Tongue (tissue), 1 donor: ENCODE measurements at regions not wholly inside any gene's neighbourhood (a gene's known extent, or its start where the extent isn't known, plus 50 kb on each side); places are given as distances from the start of the nearest gene placed in this dataset.
"Not testable (repeated sequence)": the region's sequence is repeated elsewhere in the genome, so short reads cannot be mapped to it uniquely, and the experiment has no call there.

ENCODE experiments used
- DNase-seq: peaks from one replicate; pipeline ENCODE4 v3.0.0-alpha.2; 2015

DNA sequence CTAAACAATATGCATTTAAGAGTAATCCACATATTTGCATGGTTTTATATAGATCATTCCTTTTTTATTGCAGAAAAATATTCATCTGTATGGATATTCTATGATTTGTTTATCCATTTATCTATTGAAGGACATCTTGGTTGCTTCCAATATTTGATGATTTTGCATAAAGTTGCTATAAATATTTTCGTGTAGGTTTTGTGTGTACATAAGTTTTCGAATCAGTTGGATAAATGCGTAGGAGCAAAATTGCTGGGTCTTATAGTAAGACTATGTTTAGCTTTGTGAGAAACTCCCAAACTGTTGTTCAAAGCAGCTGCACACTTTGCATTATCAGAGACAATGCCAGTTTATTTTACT lies 971.2 kb downstream of the DIPK2A start:
- no peak for DNase-seq

DNA sequence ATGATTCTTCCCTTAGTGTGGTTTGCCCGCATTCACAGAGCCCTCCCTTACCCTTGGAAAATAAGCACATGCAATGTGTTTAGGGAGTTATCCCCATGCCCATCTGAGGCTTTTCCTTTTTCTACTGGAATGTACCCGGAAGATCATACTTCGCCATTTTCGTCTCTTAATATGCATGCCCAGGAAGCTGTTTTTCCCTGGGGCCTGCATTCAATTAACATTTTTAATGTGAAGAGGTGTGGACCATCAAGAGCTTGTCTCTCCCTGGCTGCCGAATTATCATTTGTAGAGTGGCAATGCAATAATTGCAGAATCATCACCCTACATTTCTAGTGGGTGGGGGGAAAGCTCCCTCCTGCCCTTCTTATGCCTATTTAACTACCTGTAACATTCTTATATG lies 976.3 kb downstream of the DIPK2A start:
- no peak for DNase-seq

DNA sequence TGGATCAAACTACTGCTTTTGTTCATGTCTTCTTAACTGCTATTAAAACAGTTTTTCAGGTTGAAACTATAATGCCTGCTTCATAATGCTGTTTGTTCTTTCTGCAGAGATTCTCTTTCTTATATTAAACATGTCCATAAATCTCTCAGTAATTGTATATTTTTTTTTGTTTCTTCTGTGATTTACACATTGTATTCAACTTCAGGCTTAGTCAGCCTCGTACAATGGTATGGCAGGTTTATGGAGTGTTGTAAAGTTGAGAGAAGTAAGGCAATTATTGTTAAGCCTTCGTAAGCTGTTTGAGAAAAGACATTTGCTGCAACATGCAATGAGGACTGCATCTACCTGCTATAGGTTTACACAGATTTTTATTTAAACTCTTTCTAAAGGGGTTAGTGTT lies 977.1 kb downstream of the DIPK2A start:
- no peak for DNase-seq

DNA sequence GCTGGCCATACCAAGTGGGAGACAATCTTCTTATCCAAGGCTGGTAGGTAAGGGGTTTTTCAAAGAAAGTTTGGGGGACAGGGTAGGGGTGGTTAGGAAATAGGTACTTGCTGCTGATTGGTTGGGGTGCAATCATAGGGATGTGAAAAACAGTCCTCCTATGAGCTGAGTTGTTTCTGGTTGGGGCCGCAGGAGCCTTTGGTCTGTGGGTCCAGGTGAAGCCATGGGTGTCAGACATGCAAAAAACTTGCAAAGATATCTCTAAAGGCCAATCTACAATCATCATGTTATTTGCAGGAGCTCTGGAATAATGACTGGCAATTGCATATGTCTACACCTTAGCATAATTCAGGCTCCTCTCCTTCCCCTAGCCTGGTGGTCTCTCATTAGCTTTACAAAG lies 982.3 kb downstream of the DIPK2A start:
- DNase-seq = no peak

DNA sequence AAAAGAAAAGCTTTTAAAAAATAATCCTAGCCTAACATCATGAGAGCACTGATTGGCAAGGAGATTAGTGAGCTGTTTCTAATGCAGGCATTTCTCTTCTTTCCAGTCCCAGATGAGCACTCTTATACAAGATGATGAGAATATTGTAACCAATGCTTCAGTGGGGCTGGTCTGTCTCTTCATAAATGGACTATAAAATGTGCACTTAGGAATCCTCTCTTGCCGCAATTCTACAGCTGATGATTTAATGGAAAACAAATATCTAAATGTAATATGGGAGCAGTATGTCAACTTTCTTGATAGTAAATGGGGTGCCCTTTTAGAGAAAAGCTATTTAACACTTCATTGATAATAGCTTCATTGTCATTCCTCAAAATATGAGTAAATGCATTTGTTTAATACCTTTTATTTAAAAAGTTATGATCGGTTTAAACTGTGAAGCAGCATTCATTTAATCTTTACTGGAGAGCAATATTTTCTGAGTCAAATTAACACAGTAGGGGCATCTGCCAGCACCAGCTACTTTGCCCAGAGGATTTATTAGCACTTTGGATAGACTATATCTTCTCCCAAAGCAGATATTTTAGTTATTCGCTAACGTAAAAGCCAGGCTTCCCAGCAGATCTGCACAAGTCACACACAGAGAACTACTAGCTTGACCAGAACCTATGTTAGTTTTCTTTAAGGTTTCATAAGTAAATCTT lies 985.9 kb downstream of the DIPK2A start:
- DNase-seq = no peak

DNA sequence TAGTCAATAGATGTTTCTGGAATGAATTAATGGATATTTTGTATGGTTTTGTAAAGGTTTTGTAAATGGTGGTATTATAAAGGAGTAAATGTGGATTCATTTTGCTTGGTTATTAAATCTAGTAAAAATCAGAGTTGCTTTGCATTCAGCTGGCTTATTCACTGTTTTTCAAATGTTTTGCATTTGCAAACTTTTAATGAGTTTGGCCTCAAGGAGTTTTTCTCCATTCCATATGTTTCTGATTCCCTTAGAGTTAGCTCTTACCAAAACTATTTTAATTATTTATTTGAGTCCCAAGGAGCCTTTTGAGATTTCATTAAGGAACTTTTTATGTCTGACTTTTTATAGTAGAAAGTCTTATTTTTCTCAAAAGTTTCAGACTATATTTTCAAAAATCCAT lies 992.2 kb downstream of the DIPK2A start:
- DNase-seq = peak; percentile 7

DNA sequence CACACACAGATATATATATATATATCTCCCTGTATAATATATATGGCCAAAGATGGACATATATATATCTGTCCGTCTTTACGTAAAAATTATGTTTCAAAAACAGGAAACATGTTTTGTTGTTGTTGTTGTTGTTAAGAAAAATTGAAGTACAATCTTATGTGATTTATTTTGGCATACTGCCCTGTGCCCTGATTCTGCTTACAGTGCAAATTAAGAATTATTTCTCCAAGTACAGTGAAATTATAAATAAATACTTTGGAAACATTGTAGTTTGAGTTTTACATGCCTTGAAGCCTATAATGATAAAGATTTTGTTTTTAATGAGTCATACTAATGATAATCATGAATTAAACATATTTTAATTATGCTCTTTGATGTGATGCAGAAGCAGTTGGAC lies 994.9 kb downstream of the DIPK2A start:
- DNase-seq = no peak

DNA sequence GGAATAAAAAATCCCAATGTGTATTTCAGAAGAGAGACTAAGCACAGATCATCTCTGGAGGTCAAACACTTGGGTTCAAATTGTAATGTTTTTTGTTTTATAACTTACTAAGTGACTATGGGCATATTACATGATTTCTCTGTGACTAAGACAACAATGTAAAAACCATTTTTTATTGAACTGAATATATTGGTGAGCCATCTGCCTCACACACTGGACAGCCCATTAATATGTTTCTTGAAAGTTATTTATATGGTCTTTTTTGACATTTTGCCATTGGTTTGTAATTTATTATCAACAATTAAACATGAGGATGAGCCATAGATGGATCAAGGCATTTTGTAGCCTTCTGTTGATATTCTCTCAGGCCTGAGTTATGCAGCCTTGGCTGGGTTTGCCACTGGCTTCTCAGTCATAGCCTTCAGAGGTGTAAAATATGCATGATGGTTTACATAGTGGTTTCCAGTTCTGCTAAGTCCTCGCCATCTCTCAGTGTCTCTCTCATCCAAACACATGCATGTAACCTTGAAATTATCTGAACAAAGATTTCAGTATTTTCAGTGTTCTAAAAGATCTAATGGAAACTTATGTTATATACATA lies 997.2 kb downstream of the DIPK2A start:
- no peak for DNase-seq

DNA sequence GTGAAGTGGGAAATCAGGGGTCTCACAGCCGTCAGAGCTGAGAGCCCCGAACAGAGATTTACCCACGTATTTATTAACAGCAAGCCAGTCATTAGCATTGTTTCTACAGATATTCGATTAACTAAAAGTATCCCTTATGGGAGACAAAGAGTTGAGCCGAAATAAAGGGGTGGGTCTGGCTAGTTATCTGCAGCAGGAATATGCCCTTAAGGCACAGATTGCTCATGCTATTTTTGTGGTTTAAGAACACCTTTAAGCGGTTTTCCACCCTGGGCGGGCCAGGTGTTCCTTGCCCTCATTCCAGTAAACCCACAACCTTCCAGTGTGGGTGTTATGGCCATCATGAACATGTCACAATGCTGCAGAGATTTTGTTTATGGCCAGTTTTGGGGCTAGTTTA lies 1012.9 kb downstream of the DIPK2A start:
- DNase-seq = not testable (repeated sequence)

DNA sequence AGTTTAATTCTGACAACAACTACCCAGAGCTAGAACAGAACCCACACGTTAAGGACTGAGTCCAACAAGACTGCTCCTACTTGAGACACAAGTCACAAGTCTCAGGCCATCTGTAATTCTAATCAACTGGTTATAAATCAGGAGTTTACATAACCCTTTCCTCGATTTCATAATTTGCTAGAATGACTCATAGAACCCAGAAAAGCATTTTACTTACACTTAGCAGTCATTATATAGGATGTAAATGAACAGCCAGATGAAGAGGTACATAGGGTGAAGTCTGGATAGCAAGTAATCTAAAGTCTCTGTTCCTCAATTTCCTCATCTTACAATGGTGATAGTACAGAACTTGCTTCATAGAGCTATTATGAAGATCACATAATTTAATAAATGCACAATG lies 1018.2 kb downstream of the DIPK2A start:
- no peak for DNase-seq

DNA sequence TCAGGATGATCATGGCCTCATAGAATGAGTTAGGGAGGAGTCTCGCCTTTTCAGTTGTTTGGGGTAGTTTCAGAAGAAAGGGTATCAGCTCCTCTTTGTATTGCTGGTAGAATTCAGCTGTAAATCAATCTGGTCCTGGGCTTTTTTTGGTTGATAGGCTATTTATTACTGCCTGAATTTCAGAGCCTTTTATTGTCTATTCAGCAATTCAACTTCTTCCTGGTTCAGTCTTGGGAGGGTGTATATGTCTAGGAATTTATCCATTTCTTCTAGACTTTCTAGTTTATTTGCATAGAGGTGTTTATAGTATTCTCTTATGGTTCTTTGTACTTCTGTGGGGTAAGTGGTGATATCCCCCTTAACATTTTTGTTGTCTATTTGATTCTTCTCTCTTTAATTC lies 1024.2 kb downstream of the DIPK2A start:
- no peak for DNase-seq

DNA sequence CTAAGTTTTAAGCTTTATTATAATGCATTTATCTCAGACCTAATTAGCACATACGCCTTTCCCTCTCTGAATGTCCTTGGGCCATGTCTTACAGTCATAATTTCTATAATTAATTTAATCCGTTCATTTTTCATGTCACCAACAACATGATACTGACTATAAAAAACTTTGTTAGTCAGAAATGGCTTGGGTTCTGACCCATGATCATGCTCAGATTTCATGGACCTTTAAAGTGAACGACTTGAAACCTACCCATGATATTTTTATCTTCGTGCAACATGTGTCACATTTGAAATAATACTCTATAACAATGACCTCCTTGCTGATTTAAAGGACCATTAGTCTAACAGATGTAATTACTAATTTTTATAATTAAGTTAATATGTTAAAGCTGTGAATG lies 1033.8 kb downstream of the DIPK2A start:
- DNase-seq = no peak

DNA sequence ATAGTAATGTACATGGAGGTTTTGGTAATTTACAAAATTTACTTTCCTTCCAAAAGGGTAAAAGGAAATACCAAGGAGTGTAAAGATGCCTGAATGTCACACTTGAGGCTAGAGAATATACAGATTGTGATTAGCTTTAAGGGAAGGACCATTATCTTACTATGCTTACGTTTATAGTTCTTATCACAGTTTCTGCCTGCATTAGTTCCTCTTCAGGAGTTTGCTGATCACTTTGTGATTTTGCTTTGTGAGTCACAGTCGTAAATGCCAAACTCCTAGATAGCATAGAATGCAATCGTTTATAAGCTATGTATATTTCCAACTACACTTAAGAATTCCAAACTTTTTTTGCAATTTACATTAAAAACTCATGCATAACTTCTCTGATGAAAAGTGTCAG lies 1034.6 kb downstream of the DIPK2A start:
- no peak for DNase-seq

DNA sequence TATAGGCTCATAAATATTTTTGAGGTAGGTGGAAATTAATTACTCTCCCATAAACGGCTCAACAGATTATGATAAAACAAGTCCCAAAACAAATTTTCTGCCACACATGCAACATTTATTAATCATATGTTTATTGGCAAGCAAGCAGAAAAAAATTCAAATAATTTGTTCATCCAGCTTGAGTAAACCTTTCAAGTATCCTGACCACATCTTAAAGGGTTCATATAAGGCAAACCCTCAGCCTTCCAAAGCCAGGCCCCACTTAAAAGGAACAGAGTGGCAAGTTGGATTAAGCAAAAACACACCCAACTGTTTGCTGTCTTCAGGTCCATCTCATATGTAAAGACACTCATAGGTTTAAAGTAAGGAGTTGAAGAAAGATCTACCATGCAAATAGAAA lies 1042.3 kb downstream of the DIPK2A start:
- no peak for DNase-seq

DNA sequence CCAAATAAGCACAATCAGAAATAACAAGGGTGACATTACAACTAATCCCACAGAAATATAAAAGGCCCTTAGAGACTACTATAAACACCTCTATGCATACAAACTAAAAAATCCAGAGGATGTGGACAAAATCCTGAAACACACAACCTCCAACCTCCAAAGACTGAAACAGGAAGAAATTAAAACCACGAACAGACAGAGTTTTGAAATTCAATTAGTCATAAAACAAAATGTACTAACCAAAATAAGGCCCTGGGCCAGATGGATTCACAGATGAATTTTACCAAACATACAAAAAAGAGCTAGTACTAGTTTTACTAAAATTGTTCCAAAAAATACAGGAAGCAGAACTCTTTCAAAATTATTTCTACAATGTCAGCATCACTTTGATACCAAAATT lies 1043.6 kb downstream of the DIPK2A start:
- no peak for DNase-seq

DNA sequence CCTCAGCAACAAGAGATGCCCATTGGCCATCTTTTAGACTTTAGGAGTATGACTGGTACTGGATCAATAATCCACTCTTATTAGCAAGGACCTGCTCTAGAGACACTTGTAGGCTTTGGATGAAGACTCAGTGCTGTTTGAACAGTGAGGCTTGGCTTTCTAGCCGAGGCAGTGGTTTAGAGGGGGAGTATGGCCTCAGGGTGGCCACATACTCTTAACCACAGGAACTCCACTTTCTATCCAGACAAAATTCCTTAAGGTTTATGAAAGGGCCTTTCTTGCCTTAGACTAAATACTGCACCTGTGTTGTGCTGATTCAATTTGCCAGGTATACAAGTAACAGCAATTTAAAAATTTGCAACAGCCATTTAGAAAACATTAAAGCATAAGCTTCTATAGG lies 1046.3 kb downstream of the DIPK2A start:
- DNase-seq = no peak

DNA sequence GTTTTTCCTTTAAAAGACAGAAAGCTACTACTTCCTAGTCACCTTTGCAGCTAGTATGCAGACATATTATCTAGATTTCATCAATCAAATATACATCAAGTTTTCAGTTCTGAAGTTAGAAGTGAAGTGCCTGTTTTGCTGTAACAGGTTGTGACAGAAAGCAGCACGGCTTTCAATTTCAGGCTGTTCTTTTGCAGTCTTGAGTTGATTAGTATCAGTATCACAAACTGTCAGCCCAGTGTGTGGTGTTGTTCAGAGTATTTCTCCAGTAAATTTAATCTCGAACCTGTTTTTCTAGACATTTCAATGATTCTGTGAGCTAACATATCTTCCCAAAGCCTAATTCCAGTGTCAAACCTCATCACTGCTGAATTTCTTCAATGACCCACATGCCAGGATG lies 1050.8 kb downstream of the DIPK2A start:
- DNase-seq = no peak

DNA sequence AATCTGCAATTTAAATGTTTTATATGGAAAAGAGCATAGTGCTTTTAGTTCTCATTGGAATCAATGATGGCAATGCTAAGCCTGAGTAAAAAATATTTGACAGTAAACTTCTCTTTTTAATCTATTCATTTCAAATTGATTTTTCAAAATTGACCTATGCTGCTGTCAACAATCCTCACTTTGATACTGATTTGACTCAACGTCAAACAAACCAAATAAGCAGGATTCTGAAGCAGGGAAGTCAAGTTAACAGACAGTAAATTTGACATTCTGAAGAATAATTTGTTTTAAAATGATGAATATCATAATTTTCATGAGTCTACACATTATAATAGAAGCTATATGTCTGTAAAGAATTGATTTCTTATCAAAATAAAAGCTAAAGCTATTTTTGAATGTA lies 1053.1 kb downstream of the DIPK2A start:
- DNase-seq = no peak

DNA sequence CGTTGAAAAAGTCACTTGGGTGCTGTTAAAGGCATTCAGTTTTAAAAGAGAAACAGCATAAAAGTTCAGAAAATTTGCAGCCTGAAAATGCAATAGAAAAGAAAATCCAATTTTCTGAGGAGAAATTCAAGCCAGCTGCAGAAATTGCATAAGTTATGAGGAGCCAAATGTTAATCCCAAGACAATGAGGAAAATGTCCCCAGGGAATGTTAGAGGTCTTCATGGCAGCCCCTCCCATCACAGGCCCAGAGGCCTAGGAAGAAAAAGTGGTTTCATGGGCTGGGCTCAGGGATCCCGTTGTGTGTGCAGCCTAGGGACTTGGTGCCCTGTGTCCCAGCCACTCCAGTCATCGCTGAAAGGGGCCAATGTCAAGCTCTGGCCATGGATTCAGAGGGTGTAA lies 1055.6 kb downstream of the DIPK2A start:
- not testable (repeated sequence) for DNase-seq

DNA sequence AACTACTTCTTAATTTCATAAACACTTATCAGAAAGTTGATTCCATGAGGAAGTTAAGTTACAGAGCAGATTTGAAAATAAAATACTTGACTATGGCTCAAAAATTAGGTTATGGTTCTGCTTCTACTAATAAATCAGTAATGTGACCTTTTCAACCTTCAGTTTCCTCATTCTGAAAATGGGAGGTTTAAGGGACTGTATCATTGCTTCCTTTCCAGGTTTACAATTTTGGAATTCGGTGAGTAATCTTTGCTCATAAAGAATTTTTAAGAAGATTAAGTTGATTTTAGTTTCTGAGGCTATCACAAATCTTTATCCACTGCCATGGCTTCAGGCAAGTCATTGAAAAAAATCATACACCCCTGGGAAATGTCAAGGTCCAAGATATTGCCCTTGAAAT lies 1061.2 kb downstream of the DIPK2A start:
- no peak for DNase-seq

DNA sequence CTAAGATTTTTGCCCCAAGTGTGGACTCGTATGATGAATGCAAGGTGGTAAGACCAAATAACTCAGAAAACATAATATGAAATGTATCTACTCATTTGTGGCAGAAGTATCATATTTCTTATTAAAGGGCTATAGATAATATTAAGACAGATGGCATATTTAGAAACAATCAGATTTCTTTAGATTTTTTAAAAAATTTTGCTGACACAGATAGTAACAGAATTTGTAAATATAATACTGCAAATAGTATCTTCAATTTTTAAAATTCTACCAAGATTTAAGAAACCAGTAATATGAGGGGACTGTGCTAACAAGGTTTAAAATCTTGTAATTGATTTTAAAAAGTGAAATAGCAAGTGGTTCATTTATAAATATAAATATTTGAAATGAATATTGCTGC lies 1064.1 kb downstream of the DIPK2A start:
- DNase-seq = no peak

DNA sequence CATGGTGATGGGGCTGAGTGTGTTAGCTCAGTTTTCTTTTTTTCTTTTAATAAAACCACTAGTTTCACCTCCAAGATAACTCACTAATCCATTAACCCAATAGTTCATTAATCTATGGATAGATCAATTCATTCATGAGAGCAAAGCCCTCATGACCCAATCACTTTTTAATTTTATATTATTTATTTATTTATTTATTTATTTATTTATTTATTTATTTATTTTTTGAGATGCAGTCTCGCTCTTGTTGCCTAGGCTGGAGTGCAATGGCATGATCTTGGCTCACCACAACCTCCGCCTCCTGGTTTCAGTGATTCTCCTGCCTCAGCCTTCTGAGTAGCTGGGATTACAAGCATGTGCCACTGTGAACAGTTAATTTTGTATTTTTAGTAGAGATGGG lies 1082.4 kb downstream of the DIPK2A start:
- not testable (repeated sequence) for DNase-seq

DNA sequence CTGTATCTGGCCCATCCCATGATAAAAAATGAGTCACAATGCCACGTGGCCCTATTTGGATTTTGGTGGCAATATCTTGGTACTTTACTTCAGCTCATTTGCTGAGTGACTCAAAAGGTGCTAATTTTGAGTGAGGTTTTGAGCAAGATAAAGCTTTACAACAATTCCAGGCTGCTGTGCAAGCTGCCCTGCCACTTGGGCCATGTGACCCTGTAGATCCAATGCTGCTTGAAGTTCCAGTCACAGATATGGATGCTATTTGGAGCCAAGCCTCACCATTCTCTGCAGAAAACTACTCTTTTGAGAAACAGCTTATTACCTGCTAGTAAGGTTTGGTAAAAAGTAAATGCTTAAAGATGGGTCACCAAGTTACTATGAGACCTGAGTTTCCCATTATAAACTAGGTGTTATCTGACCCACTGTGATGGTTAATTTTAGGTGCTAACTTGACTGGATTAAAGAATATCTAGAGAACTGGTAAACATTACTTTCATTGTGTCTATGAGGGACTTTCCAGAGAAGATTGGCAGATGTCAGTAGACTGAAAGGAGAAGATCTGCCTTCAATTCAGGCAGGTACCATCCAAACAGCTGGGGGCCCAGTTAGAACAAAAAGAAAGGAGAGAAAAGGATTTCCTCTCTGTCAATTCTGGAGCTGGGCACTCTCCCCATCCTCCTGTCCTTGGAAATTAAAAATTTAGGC lies 1083.9 kb downstream of the DIPK2A start:
- DNase-seq = no peak

DNA sequence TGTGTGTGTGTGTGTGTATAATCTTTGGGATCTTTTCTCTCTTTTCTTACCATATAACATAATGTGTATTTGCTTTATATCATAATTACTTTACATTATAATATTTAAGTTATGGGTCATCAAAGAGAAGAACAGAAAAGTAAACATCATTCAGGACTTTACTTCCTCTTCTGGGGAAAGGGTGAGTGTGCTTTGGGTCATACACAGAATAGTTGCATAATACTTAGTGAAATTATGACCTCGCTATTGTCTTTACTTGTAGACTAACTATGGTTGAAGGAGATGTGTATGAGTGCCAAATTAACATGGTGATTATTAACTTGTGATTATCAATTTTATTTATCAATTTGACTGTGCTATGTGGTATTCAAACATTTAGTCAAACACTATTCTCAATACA lies 1086.9 kb downstream of the DIPK2A start:
- DNase-seq = no peak
